ENCODE measurements at regions not wholly inside any gene's neighbourhood (a gene's known extent, or its start where the extent isn't known, plus 50 kb on each side); places are given as distances from the start of the nearest gene placed in this dataset.

GRCh38 chr1:57798543-57798942 lies 374.7 kb upstream of the DAB1 start:
- DNase-seq (ENCODE audit: insufficient read length, low spot score), result no peak
- no peak for FAIRE-seq

GRCh38 chr1:57797084-57797483 lies 373.2 kb upstream of the DAB1 start:
- FAIRE-seq (no peak), DNase-seq (ENCODE audit: insufficient read length, low spot score) (no peak)
- no peak for TF ChIP-seq CTCF (IDR thresholded peaks at IDR 0.05; ENCODE audit: insufficient read depth, missing control alignments)

More at GRCh38 chr1:57798543-57798942, 374.7 kb upstream of the DAB1 start:
- TF ChIP-seq CTCF (IDR thresholded peaks at IDR 0.05; ENCODE audit: insufficient read depth, missing control alignments), result no peak

GRCh38 chr1:57796616-57797015 lies 372.8 kb upstream of the DAB1 start:
- no peak for TF ChIP-seq CTCF (IDR thresholded peaks at IDR 0.05; ENCODE audit: insufficient read depth, missing control alignments)
- no peak for DNase-seq (ENCODE audit: insufficient read length, low spot score)
- FAIRE-seq, result no peak

- no peak for TF ChIP-seq CTCF (IDR thresholded peaks at IDR 0.05; ENCODE audit: insufficient read depth, missing control alignments)
- FAIRE-seq, result no peak
- DNase-seq (ENCODE audit: insufficient read length, low spot score), result no peak
Observed at GRCh38 chr1:57795886-57796285, 372.0 kb upstream of the DAB1 start.

GRCh38 chr1:57794078-57794477 lies 370.2 kb upstream of the DAB1 start:
- no peak for TF ChIP-seq CTCF (IDR thresholded peaks at IDR 0.05; ENCODE audit: insufficient read depth, missing control alignments)
- FAIRE-seq, result no peak
- no peak for DNase-seq (ENCODE audit: insufficient read length, low spot score)

GRCh38 chr1:57791497-57791896 lies 367.6 kb upstream of the DAB1 start:
- FAIRE-seq (no peak), DNase-seq (ENCODE audit: insufficient read length, low spot score) (no peak)
- no peak for TF ChIP-seq CTCF (IDR thresholded peaks at IDR 0.05; ENCODE audit: insufficient read depth, missing control alignments)

- no peak for TF ChIP-seq CTCF (IDR thresholded peaks at IDR 0.05; ENCODE audit: insufficient read depth, missing control alignments)
- no peak for DNase-seq (ENCODE audit: insufficient read length, low spot score)
- no peak for FAIRE-seq
Observed at GRCh38 chr1:57789936-57790335, 366.1 kb upstream of the DAB1 start.

All from D721Med (cell line).